Left ventricle myocardium inferior (tissue), 1 donor: ENCODE measurements at regions not wholly inside any gene's neighbourhood (a gene's known extent, or its start where the extent isn't known, plus 50 kb on each side); places are given as distances from the start of the nearest gene placed in this dataset.
"Not testable (repeated sequence)": the region's sequence is repeated elsewhere in the genome, so short reads cannot be mapped to it uniquely, and the experiment has no call there.

Experiments used
- DNase-seq: peaks from one replicate; pipeline ENCODE4 v3.0.0-alpha.2; 2020
- H3K27ac ChIP-seq: fragments of 200-600 bp; replicated peaks from 2 replicates; pipeline ENCODE4 v1.8.0; 2021
- H3K27me3 ChIP-seq: fragments of 200-600 bp; 2 replicates; pipeline ENCODE4 v1.8.0; 2021; ENCODE audit warnings: low read depth
- H3K36me3 ChIP-seq: fragments of 200-600 bp; 2 replicates; pipeline ENCODE4 v1.8.0; 2021
- H3K4me1 ChIP-seq: fragments of 200-600 bp; 2 replicates; pipeline ENCODE4 v1.8.0; 2021
- H3K4me3 ChIP-seq: fragments of 200-600 bp; 2 replicates; pipeline ENCODE4 v1.8.0; 2021; ENCODE audit warnings: mild to moderate bottlenecking, moderate library complexity
- H3K9me3 ChIP-seq: fragments of 200-600 bp; replicated peaks from 2 replicates; pipeline ENCODE4 v1.8.0; 2021
- intact Hi-C: fragments of 100-400 bp; cut with micrococcal nuclease; formaldehyde crosslinking; loops from one replicate; pipeline ENCODE4 v1.11.0; 2022
- TF ChIP-seq, protein P1 (sequence below): fragments of 200-600 bp; IDR thresholded peaks from 2 replicates; pipeline ENCODE4 v1.8.0; 2021; ENCODE audit warnings: antibody characterized with exemption, mild to moderate bottlenecking, borderline replicate concordance
- donor health status: DM: no; HTN: yes; CAD: no; lungs with severe emphysema.

- TF ChIP-seq, protein P1, sequence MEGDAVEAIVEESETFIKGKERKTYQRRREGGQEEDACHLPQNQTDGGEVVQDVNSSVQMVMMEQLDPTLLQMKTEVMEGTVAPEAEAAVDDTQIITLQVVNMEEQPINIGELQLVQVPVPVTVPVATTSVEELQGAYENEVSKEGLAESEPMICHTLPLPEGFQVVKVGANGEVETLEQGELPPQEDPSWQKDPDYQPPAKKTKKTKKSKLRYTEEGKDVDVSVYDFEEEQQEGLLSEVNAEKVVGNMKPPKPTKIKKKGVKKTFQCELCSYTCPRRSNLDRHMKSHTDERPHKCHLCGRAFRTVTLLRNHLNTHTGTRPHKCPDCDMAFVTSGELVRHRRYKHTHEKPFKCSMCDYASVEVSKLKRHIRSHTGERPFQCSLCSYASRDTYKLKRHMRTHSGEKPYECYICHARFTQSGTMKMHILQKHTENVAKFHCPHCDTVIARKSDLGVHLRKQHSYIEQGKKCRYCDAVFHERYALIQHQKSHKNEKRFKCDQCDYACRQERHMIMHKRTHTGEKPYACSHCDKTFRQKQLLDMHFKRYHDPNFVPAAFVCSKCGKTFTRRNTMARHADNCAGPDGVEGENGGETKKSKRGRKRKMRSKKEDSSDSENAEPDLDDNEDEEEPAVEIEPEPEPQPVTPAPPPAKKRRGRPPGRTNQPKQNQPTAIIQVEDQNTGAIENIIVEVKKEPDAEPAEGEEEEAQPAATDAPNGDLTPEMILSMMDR, result no peak
- Histone ChIP-seq H3K27me3 (no peaks in the 10 kb centered on the region), H3K36me3 (no peaks in the 10 kb centered on the region), H3K4me1 (peaks cover 22% of the 10 kb centered on the region), H3K4me3 (no peak overlapping the region), H3K27ac (peak overlapping the region; percentile 54), H3K9me3 (peaks cover 14% of the 10 kb centered on the region)
- intact Hi-C loops, result no loop called here
- peak; percentile 57 for DNase-seq
Observed at GRCh38 chr10:44281089-44281613, 103.7 kb downstream of the CXCL12 start.

GRCh38 chr10:44280226-44281014 lies 104.5 kb downstream of the CXCL12 start:
- H3K4me1 ChIP-seq, result peaks cover 22% of the 10 kb centered on the region
- peaks cover 16% of the 10 kb centered on the region for H3K9me3 ChIP-seq
- intact Hi-C loops, result no loop called here
- no peak overlapping the region for H3K4me3 ChIP-seq
- TF ChIP-seq, protein P1, result no peak
- H3K27me3 ChIP-seq, result no peaks in the 10 kb centered on the region
- peak overlapping the region; percentile 54 for H3K27ac ChIP-seq
- no peaks in the 10 kb centered on the region for H3K36me3 ChIP-seq
- no peak for DNase-seq

- Histone ChIP-seq H3K4me1 (peaks cover 19% of the 10 kb centered on the region), H3K4me3 (no peak overlapping the region), H3K27ac (no peak overlapping the region), H3K9me3 (peaks cover 16% of the 10 kb centered on the region), H3K27me3 (no peaks in the 10 kb centered on the region), H3K36me3 (no peaks in the 10 kb centered on the region)
- DNase-seq, result no peak
- intact Hi-C loops, result no loop called here
- TF ChIP-seq, protein P1, result no peak
Observed at GRCh38 chr10:44279426-44280126, 105.3 kb downstream of the CXCL12 start.

GRCh38 chr10:44278837-44279324 lies 106.0 kb downstream of the CXCL12 start:
- DNase-seq, result no peak
- Histone ChIP-seq H3K27ac (no peak overlapping the region), H3K9me3 (peaks cover 16% of the 10 kb centered on the region), H3K27me3 (no peaks in the 10 kb centered on the region), H3K4me1 (peaks cover 18% of the 10 kb centered on the region), H3K36me3 (no peaks in the 10 kb centered on the region), H3K4me3 (no peak overlapping the region)
- TF ChIP-seq, protein P1, result no peak
- intact Hi-C loops, result no loop called here

GRCh38 chr10:44268435-44268948 lies 116.4 kb downstream of the CXCL12 start:
- H3K27ac ChIP-seq, DNase-seq, H3K27me3 ChIP-seq, intact Hi-C loops, H3K4me3 ChIP-seq, H3K36me3 ChIP-seq: not testable (repeated sequence)
- Histone ChIP-seq H3K4me1 (peaks cover 11% of the 10 kb centered on the region), H3K9me3 (peaks cover 25% of the 10 kb centered on the region)
